ENCODE measurements at regions not wholly inside any gene's neighbourhood (a gene's known extent, or its start where the extent isn't known, plus 50 kb on each side); places are given as distances from the start of the nearest gene placed in this dataset.
"Not testable (repeated sequence)": the region's sequence is repeated elsewhere in the genome, so short reads cannot be mapped to it uniquely, and the experiment has no call there.

- DNase-seq (ENCODE audit: low spot score), result no peak
Measured at GRCh38 chrX:110964786-110965185, 131.2 kb upstream of the PAK3 start.

- no peak for DNase-seq (ENCODE audit: low spot score)
Measured at GRCh38 chrX:110962451-110962850, 133.5 kb upstream of the PAK3 start.

- DNase-seq (ENCODE audit: low spot score), result no peak
Measured at GRCh38 chrX:110955706-110956105, 140.3 kb upstream of the PAK3 start.

- DNase-seq (ENCODE audit: low spot score), result no peak
Measured at GRCh38 chrX:110954428-110955100, 141.4 kb upstream of the PAK3 start.

- DNase-seq (ENCODE audit: low spot score), result no peak
Measured at GRCh38 chrX:110951472-110952269, 144.3 kb upstream of the PAK3 start.

- no peak for DNase-seq (ENCODE audit: low spot score)
Measured at GRCh38 chrX:110944751-110945675, 149.4 kb upstream of the CHRDL1 start.

GRCh38 chrX:110944311-110944750, 148.7 kb upstream of the CHRDL1 start:
- DNase-seq (ENCODE audit: low spot score), result no peak

- no peak for DNase-seq (ENCODE audit: low spot score)
Measured at GRCh38 chrX:110941906-110942305, 146.3 kb upstream of the CHRDL1 start.

- DNase-seq (ENCODE audit: low spot score), result no peak
Measured at GRCh38 chrX:110938977-110939732, 143.5 kb upstream of the CHRDL1 start.

GRCh38 chrX:110924871-110925270, 129.3 kb upstream of the CHRDL1 start:
- DNase-seq (ENCODE audit: low spot score), result no peak

GRCh38 chrX:110920991-110921390, 125.4 kb upstream of the CHRDL1 start:
- DNase-seq (ENCODE audit: low spot score), result no peak

GRCh38 chrX:110915570-110915969, 120.0 kb upstream of the CHRDL1 start:
- DNase-seq (ENCODE audit: low spot score), result no peak

- no peak for DNase-seq (ENCODE audit: low spot score)
Measured at GRCh38 chrX:110915111-110915510, 119.5 kb upstream of the CHRDL1 start.

- no peak for DNase-seq (ENCODE audit: low spot score)
Measured at GRCh38 chrX:110914281-110914680, 118.7 kb upstream of the CHRDL1 start.

- not testable (repeated sequence) for DNase-seq (ENCODE audit: low spot score)
Measured at GRCh38 chrX:110904747-110905146, 109.1 kb upstream of the CHRDL1 start.

- DNase-seq (ENCODE audit: low spot score), result no peak
Measured at GRCh38 chrX:110881971-110882370, 86.4 kb upstream of the CHRDL1 start.

- no peak for DNase-seq (ENCODE audit: low spot score)
Measured at GRCh38 chrX:110877326-110877725, 81.7 kb upstream of the CHRDL1 start.

- DNase-seq (ENCODE audit: low spot score), result no peak
Measured at GRCh38 chrX:110871839-110872238, 76.2 kb upstream of the CHRDL1 start.

- no peak for DNase-seq (ENCODE audit: low spot score)
Measured at GRCh38 chrX:110866421-110866820, 70.8 kb upstream of the CHRDL1 start.

GRCh38 chrX:110863883-110864282, 68.3 kb upstream of the CHRDL1 start:
- no peak for DNase-seq (ENCODE audit: low spot score)

- no peak for DNase-seq (ENCODE audit: low spot score)
Measured at GRCh38 chrX:110858565-110858964, 62.9 kb upstream of the CHRDL1 start.

- peak; percentile 33 for DNase-seq (ENCODE audit: low spot score)
Measured at GRCh38 chrX:110853610-110854009, 58.0 kb upstream of the CHRDL1 start.
